Mesendoderm (in vitro differentiated cells): ENCODE measurements at regions not wholly inside any gene's neighbourhood (a gene's known extent, or its start where the extent isn't known, plus 50 kb on each side); places are given as distances from the start of the nearest gene placed in this dataset.

Experiments
- DNase-seq: peaks from one replicate; pipeline ENCODE4 v3.0.0; 2013
- H2AK5ac ChIP-seq: 2 replicates; pipeline ENCODE4 v1.6.1; 2013; ENCODE audit warnings: low read length, inconsistent platforms
- H2BK120ac ChIP-seq: 2 replicates; pipeline ENCODE4 v1.6.1; 2013; ENCODE audit warnings: low read depth, mild to moderate bottlenecking, low read length, moderate library complexity, mixed read lengths
- H2BK15ac ChIP-seq: replicated peaks from 2 replicates; pipeline ENCODE4 v1.6.1; 2013; ENCODE audit warnings: low read depth, mild to moderate bottlenecking, moderate library complexity
- H2BK5ac ChIP-seq: 2 replicates; pipeline ENCODE4 v1.6.1; 2013; ENCODE audit warnings: low read length, inconsistent platforms
- H3K18ac ChIP-seq: 2 replicates; pipeline ENCODE4 v1.6.1; 2013; ENCODE audit warnings: mild to moderate bottlenecking, low read length, mixed read lengths
- H3K23ac ChIP-seq: one replicate; pipeline ENCODE4 v1.6.1; 2013; ENCODE audit warnings: low read length
- H3K27ac ChIP-seq: 2 replicates; pipeline ENCODE4 v1.5.1; 2013; ENCODE audit warnings: low read depth, mild to moderate bottlenecking, inconsistent platforms, low read length, moderate library complexity
- H3K27me3 ChIP-seq: 2 replicates; pipeline ENCODE4 v1.6.1; 2013; ENCODE audit warnings: low read length, control low read depth, mild to moderate bottlenecking, inconsistent platforms; ENCODE audit not compliant: insufficient read depth, poor library complexity
- H3K36me3 ChIP-seq: 2 replicates; pipeline ENCODE4 v1.6.1; 2013; ENCODE audit warnings: low read length, inconsistent platforms; ENCODE audit not compliant: control insufficient read depth, insufficient read depth
- H3K4ac ChIP-seq: one replicate; pipeline ENCODE4 v1.6.1; 2013; ENCODE audit warnings: low read depth, mild to moderate bottlenecking, low read length, moderate library complexity
- H3K4me1 ChIP-seq: 2 replicates; pipeline ENCODE4 v1.6.1; 2013; ENCODE audit warnings: low read depth, low read length, inconsistent platforms; ENCODE audit not compliant: control insufficient read depth
- H3K4me2 ChIP-seq: 2 replicates; pipeline ENCODE4 v1.6.1; 2013; ENCODE audit warnings: low read length
- H3K4me3 ChIP-seq: 2 replicates; pipeline ENCODE4 v1.5.1; 2013; ENCODE audit warnings: mild to moderate bottlenecking, low read length
- H3K56ac ChIP-seq: one replicate; pipeline ENCODE4 v1.6.1; 2013; ENCODE audit warnings: low read length
- H3K79me1 ChIP-seq: 2 replicates; pipeline ENCODE4 v1.6.1; 2013; ENCODE audit warnings: low read length, inconsistent platforms
- H3K79me2 ChIP-seq: 2 replicates; pipeline ENCODE4 v1.6.1; 2013; ENCODE audit warnings: mild to moderate bottlenecking, low read length; ENCODE audit not compliant: control insufficient read depth, insufficient read depth
- H3K9ac ChIP-seq: 2 replicates; pipeline ENCODE4 v1.6.1; 2013; ENCODE audit warnings: low read length, inconsistent platforms
- H4K5ac ChIP-seq: one replicate; pipeline ENCODE4 v1.6.1; 2013; ENCODE audit warnings: low read length
- H4K8ac ChIP-seq: one replicate; pipeline ENCODE4 v1.6.1; 2013; ENCODE audit warnings: low read depth, mild to moderate bottlenecking, control low read depth, low read length, moderate library complexity
- WGBS: extraction: QIAGEN DNeasy Blood & Tissue Kit; methylation state at CpG from one replicate; pipeline ENCODE4 v1.1.7; 2013; ENCODE audit warnings: low lambda C conversion rate, missing lambda C conversion rate; ENCODE audit not compliant: insufficient coverage; ENCODE audit errors: extremely low coverage; 5-methylcytosine and 5-hydroxymethylcytosine counted together

- H3K79me2 ChIP-seq: no peaks in the 10 kb centered on the region
- H3K23ac ChIP-seq: no peak overlapping the region
- H4K8ac ChIP-seq: no peak overlapping the region
- no peaks in the 10 kb centered on the region for H3K36me3 ChIP-seq
- H3K9ac ChIP-seq: no peak overlapping the region
- no peaks in the 10 kb centered on the region for H3K79me1 ChIP-seq
- WGBS: no CpG with 5 or more reads among the region's 15 CpGs
- H3K27ac ChIP-seq: no peak overlapping the region
- no peak overlapping the region for H2BK5ac ChIP-seq
- H3K4ac ChIP-seq: no peak overlapping the region
- H3K27me3 ChIP-seq: no peaks in the 10 kb centered on the region
- H3K4me3 ChIP-seq: no peak overlapping the region
- H2BK15ac ChIP-seq: no peak overlapping the region
- no peaks in the 10 kb centered on the region for H3K4me1 ChIP-seq
- no peak overlapping the region for H3K4me2 ChIP-seq
- H4K5ac ChIP-seq: no peak overlapping the region
- no peak overlapping the region for H3K56ac ChIP-seq
- H3K18ac ChIP-seq: no peak overlapping the region
- no peak overlapping the region for H2BK120ac ChIP-seq
- peak; percentile 33 for DNase-seq
- no peak overlapping the region for H2AK5ac ChIP-seq
Measured at GRCh38 chr14:76307786-76308780, 67.9 kb upstream of the ESRRB start.

GRCh38 chr14:76309572-76310162, 66.3 kb upstream of the ESRRB start:
- H3K79me2 ChIP-seq: no peaks in the 10 kb centered on the region
- H3K27ac ChIP-seq: no peak overlapping the region
- H3K4me2 ChIP-seq: no peak overlapping the region
- H2AK5ac ChIP-seq: no peak overlapping the region
- no peak overlapping the region for H4K8ac ChIP-seq
- H2BK15ac ChIP-seq: no peak overlapping the region
- H3K9ac ChIP-seq: no peak overlapping the region
- no peak overlapping the region for H3K4ac ChIP-seq
- H3K27me3 ChIP-seq: no peaks in the 10 kb centered on the region
- no peak overlapping the region for H4K5ac ChIP-seq
- no CpG with 5 or more reads among the region's 8 CpGs for WGBS
- H3K18ac ChIP-seq: no peak overlapping the region
- no peak overlapping the region for H2BK120ac ChIP-seq
- H2BK5ac ChIP-seq: no peak overlapping the region
- peaks cover 9% of the 10 kb centered on the region for H3K4me1 ChIP-seq
- H3K36me3 ChIP-seq: no peaks in the 10 kb centered on the region
- DNase-seq: no peak
- no peak overlapping the region for H3K56ac ChIP-seq
- no peaks in the 10 kb centered on the region for H3K79me1 ChIP-seq
- H3K23ac ChIP-seq: no peak overlapping the region
- no peak overlapping the region for H3K4me3 ChIP-seq

- H3K4me3 ChIP-seq: no peak overlapping the region
- H3K4me1 ChIP-seq: peaks cover 14% of the 10 kb centered on the region
- no peak overlapping the region for H4K8ac ChIP-seq
- peak; percentile 57 for DNase-seq
- no peaks in the 10 kb centered on the region for H3K27me3 ChIP-seq
- H3K79me2 ChIP-seq: no peaks in the 10 kb centered on the region
- no peak overlapping the region for H3K18ac ChIP-seq
- no peak overlapping the region for H2BK120ac ChIP-seq
- H2BK5ac ChIP-seq: no peak overlapping the region
- H2AK5ac ChIP-seq: no peak overlapping the region
- H3K23ac ChIP-seq: no peak overlapping the region
- no peaks in the 10 kb centered on the region for H3K79me1 ChIP-seq
- H3K4ac ChIP-seq: no peak overlapping the region
- no peaks in the 10 kb centered on the region for H3K36me3 ChIP-seq
- H4K5ac ChIP-seq: no peak overlapping the region
- H3K4me2 ChIP-seq: peak overlapping the region; percentile 18
- H3K27ac ChIP-seq: no peak overlapping the region
- H2BK15ac ChIP-seq: no peak overlapping the region
- H3K56ac ChIP-seq: no peak overlapping the region
- H3K9ac ChIP-seq: no peak overlapping the region
- WGBS: no CpG with 5 or more reads among the region's 13 CpGs
Measured at GRCh38 chr14:76311079-76311758, 64.7 kb upstream of the ESRRB start.

- H4K8ac ChIP-seq: no peak overlapping the region
- H2AK5ac ChIP-seq: no peak overlapping the region
- H4K5ac ChIP-seq: no peak overlapping the region
- no peak overlapping the region for H3K23ac ChIP-seq
- no peaks in the 10 kb centered on the region for H3K36me3 ChIP-seq
- no peaks in the 10 kb centered on the region for H3K79me1 ChIP-seq
- no peak overlapping the region for H2BK15ac ChIP-seq
- H2BK5ac ChIP-seq: no peak overlapping the region
- H3K56ac ChIP-seq: no peak overlapping the region
- H3K4me3 ChIP-seq: no peak overlapping the region
- no peak overlapping the region for H3K4ac ChIP-seq
- no peak overlapping the region for H3K27ac ChIP-seq
- H3K4me1 ChIP-seq: peaks cover 14% of the 10 kb centered on the region
- no peak overlapping the region for H3K9ac ChIP-seq
- no peaks in the 10 kb centered on the region for H3K79me2 ChIP-seq
- no peaks in the 10 kb centered on the region for H3K27me3 ChIP-seq
- H2BK120ac ChIP-seq: no peak overlapping the region
- no peak overlapping the region for H3K18ac ChIP-seq
- H3K4me2 ChIP-seq: no peak overlapping the region
- WGBS: no CpG with 5 or more reads among the region's 4 CpGs
- no peak for DNase-seq
Measured at GRCh38 chr14:76312821-76313220, 63.1 kb upstream of the ESRRB start.

- Histone ChIP-seq H3K27ac (no peak overlapping the region), H3K36me3 (no peaks in the 10 kb centered on the region), H3K4me1 (peaks cover 14% of the 10 kb centered on the region), H3K79me1 (no peaks in the 10 kb centered on the region), H2BK120ac (no peak overlapping the region), H3K9ac (no peak overlapping the region), H2BK5ac (no peak overlapping the region), H3K4ac (no peak overlapping the region), H3K4me3 (no peak overlapping the region), H4K8ac (no peak overlapping the region), H3K23ac (no peak overlapping the region), H3K79me2 (no peaks in the 10 kb centered on the region), H3K18ac (no peak overlapping the region), H3K4me2 (no peak overlapping the region), H2BK15ac (no peak overlapping the region), H4K5ac (no peak overlapping the region), H2AK5ac (no peak overlapping the region), H3K27me3 (no peaks in the 10 kb centered on the region), H3K56ac (no peak overlapping the region)
- DNase-seq: peak; percentile 16
- WGBS: no CpG with 5 or more reads among the region's 4 CpGs
Measured at GRCh38 chr14:76313303-76313702, 62.6 kb upstream of the ESRRB start.
